NCI-H2171 treated with DMSO at 0.1 percent for 48 hours (cell line): ENCODE measurements at regions not wholly inside any gene's neighbourhood (a gene's known extent, or its start where the extent isn't known, plus 50 kb on each side); places are given as distances from the start of the nearest gene placed in this dataset.

Experiments
- DNase-seq: peaks from one replicate; lab custom pipeline; 2025; lab: John Stamatoyannopoulos, UW

DNA sequence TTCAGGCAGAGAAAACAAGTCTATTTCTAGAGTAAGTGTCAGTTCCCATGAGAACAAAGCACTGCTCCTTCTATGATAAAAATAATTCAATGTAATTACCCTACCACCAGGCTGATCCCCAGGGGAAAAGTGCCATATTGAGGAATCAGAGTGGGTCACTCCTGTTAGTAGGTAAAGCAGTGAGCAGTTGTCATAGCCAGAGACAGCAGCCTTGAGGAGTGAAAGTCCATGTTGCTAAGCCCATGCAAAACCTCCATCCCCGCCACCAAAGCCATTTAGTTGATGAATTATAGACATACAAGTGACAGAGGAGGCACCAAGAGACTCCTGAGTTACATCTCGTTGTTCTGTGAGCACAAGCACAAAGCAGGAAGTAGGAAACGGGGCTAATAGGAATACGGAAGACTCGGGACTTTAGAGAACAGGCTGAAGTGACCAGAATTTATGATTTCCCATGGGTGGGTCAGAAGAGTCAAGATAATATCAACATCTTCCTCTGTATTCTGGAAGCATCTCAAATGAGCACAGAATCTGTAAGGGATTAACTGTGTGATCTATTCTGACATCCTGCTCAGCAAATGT is 197.9 kb downstream of the MAFB start:
- DNase-seq = no peak

DNA sequence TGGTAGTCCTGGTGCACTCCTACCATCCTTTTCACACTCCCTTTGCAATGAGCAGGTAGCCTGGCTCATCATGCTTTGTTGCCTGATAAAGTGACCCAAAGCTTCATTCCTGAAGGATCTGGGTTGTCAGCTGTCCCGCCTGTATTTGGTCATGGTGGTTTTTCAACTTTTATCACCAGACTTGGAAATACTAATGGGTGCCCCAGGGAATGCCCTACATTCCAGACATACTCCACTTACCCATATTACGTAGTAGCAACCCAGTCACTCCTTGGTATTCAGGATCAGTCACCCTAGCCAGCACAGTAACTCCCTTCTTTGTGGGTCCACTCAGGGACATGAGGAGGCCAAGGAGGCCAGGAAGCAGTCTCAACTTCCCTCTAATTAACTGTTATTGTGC is 199.2 kb downstream of the MAFB start:
- DNase-seq = no peak

GRCh38 chr20:40488401-40488800 is 200.6 kb downstream of the MAFB start:
- no peak for DNase-seq

DNA sequence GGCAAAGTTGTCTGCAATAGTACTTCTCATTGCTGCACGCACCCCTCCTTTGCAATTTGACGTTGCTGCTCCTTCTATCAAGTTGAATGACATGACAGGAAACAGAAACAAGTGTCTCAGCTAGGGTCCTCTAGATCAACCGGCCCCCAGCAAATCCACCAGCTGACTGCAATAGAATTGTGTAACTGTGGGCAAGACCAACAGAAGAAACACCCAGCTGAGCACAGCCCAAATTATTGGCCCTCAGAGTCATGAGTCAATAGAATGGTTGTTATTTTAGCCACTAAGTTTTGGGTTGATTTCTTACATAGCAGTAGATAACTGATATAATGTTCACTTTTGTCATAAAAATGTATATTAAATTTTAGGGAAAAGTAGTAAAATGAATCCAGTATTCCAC is 202.7 kb downstream of the MAFB start:
- no peak for DNase-seq

- DNase-seq = no peak
Measured at GRCh38 chr20:40481743-40482458, 207.1 kb downstream of the MAFB start.

DNA sequence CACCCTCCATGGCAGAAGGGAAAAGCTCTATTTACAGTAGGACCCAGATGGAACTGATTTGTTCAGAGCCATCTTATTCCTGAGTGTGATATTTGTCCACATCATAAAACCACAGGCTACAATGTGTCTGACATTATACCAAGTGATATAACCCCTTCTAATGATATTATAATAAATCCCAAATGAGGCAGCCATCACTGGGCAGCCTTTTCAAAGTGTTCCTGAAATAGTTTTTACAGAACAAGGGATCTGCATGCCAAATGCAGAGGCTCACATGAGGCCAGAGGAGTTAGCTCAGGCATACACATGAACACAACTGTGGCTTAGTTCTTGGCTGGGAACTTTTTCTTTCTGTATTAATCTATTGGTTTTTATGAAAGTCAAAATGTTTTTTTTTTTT is 207.7 kb downstream of the MAFB start:
- no peak for DNase-seq

DNA sequence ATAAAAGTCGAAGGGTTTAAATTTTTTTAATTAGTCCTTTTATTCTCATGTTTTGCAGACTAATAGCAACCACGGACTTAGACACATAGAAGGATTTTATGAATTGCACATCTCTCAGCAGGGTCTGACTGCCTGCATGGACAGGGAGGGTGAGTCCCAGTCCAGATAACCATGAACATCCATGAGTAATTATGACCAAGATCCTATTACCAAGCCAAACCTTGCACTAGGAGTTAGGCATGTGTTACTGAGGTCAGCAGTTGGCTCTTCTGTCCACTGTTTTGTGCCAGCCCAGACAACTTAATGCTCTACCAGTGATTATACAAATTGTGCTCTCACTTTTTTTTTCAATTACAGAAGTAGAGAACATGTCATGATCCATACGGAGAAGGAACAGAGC is 211.2 kb downstream of the MAFB start:
- DNase-seq = no peak

DNA sequence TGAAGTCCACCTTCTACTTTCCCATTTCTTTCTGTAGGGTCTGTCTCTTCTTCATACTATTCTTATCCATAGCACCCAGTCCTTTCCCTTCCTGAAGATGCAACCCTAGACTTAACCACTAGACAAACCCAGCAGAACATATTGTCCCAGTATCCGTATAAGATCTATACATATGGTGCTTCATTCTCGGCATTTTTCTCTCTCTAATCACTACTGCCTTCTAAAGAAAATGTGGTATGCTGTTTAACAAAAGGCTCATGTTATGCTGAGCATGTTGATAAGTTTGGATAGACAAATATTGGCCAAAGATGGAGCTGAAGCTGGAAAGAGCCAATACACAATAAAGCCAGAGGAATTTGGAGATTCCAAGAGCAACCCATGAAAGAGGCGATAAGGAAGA is 212.6 kb downstream of the MAFB start:
- DNase-seq = no peak

GRCh38 chr20:40472905-40473304 is 216.1 kb downstream of the MAFB start:
- DNase-seq = no peak

DNA sequence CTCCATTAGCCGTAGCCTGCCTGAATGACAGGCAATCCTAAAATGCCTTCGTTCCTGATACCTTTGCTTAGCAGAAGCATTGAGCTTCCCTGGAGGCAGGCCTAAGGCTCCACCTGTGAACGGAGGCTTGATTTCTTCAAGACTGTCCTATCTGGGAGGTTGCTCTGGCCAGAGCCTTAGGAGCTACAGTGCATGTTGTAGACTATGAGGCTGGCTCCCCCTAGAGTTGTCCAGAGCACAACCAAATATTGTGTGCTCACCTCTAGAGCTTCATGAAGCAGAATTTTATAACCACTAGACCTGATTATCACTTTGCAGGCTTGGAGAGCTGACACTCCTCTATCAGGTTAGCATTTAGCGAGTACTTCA is 217.8 kb downstream of the MAFB start:
- DNase-seq = no peak

DNA sequence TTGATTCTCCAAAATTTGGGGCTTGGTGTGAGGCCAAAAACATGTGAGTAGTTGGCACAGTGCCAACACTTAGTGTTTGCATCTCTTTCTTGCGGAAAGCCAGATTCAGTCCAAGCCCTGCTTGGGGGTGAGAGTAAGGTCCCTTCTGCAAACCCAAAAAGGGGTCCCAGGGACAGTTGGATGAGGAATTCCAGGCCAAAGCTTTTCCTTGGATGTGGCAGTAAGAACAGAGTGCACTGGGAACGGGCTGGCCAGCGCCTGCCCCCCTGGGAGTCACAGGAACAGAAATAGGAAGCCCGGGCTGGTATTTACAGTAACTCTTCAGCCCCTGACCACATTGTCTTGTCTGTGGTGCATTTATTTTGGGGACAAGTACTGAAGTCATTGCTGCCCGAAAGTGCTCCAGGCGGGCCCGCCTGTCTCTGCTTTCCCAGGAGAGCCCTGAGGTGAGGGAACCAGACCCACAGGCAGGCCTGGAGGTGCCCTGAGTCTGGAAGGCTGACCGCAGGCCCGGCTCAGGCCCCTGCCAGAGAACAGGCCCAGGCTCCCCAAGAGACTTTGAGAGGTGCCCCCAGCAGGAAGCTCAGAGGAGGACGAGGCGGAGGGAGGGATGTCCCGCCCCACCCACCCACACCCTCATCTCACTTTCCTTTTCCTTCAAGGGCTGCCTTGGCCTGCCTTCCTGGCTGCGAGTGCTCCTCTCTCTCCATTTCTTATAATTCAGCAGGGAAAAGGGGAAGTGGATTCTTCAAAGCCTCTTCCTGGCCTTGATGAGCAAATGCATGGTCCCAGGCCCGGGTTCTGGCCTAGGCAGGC is 218.4 kb downstream of the MAFB start:
- no peak for DNase-seq

GRCh38 chr20:40468759-40469158 is 220.3 kb downstream of the MAFB start:
- DNase-seq = no peak

DNA sequence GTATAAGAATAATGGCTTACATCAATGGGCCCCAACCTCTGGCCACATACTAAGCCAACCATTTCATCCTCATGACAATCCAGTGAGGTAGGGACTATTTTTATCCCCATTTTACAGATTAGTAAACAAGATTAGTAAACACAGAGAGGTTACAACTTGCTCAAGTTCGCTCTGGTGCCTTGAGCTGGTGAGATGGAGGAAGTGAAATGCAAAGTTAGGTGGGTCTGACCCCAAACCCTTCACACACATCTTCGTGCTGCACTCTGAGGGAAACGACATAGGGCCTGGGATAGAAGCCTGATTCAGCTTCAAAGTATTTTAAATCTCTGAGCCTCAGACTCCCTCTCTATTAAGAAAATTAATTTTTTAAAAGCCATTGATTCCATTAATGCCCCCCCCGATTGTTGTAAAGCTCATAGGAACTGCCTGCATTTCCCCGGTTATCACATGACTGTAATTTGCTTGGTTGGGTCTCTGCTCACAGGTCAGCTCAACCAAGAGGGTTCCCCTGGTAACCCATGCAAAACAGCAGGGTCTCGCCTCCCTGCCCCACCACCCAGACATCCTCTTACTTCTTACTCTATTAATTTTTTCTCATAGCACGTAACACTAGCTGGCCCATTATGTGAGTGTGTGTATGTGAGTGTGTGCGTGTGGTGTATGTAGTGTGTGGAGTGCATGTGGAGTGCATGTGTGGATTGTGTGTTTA is 221.2 kb downstream of the MAFB start:
- DNase-seq = no peak

DNA sequence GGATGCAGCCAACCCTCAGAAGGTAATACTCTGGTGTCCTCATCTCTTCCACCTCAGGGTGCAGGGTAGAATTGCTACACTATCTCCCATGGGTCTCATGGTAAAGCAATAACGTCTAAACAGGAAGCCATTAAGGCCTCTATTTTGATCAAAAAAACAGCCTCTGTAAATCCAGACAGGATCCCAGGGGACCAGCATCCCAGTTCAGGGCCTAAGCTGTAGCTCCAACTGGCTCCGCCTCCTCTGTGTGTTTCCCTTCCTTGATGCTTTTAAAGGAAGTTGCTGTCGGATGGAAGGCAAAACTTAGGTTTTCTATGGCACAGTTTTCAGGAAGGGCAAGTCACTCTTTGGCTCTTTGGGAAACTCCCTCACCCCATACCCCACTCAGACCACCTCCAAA is 222.0 kb downstream of the MAFB start:
- DNase-seq = no peak

DNA sequence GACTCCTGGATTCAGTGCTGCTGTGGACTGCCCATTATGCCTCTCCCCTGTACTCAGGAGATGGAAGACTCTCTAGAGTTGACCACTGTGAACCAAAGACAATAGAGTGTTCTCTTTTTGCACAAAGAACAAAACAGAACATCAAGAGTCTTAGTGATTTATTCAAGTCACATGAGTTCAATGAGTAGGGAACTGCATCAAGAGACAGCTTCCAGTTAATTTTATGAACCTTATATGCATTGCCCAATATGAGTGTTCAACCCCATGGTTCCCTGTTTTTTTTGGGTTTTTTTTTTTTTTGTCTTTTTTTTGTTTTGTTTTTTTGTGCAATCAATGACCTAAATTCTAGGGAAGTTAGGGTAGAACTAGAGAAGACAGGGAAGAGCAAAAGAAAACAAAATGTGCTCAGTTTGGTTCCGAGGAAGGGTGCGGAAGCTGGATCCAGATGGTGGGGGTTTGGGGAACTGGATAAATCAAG is 224.3 kb downstream of the MAFB start:
- DNase-seq = no peak

DNA sequence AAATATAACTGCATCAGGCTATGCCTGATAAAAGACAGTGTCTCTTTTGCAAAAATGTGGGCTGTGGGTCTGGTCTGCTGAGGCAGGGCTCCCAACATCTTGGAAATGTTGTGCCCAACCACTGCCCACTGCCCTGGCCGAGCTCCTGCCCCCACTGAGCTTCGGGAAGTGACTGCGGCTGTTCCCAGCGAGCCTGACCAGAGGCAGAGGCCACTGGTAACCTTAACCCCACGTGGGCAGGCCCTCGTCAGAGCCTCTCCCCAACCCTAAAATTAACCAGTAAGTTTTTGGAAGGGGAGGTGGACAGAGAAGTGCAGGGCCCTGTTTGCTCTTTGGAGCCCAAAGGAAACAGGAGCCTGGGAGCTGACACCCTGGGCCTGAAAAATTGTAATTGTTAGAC is 225.9 kb downstream of the MAFB start:
- no peak for DNase-seq

DNA sequence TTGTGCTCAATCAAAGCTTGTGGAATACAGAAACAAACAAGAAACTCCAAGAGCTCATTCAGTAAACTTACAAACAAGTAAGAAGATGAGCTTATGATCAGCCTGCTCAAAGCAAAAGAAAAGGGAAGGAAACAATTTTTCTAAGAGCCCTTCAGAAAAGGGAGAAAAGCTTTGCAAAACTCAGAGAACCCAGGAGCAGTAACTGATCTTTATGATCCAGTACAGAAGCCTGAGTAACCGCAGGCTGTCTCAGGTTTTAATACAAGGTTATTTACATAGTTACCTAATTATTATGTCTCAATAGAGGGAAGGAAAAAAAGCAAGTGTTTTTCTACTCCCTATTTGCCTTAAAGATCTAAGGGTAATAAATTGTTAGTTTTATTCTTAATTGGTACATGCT is 226.5 kb downstream of the MAFB start:
- no peak for DNase-seq

DNA sequence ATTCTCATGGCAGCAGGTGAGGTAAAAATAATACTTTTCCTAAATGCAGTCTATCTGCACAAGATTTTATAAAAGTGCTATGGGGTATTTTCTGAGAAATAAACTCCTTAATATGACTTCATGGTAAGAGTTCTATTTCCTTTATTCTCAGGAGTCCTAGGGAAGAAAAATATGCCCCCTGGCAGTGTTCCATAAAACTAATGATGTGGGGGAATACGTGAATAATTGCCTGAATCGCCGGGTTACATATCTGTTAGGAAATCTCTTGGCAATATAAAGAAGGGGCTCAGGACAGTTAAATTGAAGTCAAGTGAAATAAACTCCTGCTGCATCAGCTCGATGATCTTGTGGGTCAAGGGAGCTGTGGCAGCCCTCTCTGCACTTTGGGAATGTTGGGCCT is 229.7 kb downstream of the MAFB start:
- DNase-seq = no peak

GRCh38 chr20:40457404-40457803 is 231.6 kb downstream of the MAFB start:
- no peak for DNase-seq

DNA sequence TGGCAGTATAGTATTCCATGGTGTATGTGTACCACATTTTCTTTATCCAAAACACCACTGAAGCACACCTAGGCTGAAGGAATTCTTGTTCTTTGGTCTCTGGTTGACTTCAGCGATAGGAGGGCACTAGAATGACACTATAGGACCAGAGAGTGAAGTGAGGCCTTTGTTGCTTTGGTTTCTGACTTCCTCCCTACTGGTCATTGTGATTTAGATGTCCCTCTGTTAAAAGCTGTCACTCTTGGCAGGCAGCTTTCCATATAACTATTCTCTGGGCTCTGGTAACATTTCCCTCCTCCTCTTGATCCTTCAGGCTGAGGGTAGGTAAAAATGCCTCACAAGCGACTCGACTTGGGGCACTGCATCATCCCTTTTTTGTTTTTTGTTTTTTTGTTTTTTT is 236.3 kb downstream of the MAFB start:
- DNase-seq = no peak

DNA sequence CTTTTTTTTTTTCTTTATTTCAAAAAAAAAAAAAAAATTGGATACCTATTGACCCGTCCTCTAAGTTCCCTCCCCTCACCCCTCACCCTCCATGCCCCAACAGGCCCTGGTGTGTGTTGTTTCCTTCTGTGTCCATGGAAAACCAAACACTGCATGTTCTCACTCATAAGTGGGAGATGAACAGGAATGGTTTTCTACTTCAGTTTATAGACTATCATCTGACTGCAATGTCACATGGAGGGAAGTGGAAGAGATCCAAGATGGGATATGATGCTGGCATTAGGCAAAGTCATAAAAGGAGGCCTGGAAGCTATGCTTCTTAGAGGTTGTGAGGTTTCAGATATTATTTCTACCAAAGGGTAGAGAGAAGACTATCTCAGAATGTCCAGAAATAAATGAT is 237.5 kb downstream of the MAFB start:
- no peak for DNase-seq

DNA sequence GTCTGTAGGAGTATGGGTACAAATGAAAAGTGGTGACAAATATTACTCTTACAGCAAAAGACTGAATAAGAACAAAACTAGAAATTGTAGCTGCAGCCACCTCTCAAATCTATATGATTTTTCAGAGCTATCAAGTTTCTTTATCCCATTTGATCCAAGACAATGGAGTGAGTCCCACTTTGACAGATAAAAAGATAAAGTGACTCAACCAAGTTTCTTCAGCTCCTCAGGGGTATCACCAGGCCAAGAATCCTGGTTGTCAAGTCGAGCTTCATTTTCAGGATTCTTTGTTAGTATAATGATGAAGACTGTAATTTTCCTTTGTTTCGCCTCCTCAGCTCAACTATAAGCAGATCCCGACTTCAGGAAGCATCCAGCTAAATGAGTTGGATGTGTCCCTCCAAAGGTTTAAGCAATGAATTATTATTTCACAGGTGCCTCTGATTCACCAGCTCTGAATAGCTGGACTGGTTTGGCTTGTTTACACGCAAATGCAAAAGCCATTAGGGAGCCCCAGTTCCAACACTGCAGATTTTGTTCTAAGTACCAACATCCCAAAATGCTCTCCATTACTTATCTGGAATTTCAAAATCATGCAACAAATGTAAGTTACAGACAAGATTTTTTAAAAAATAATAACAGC is 238.9 kb downstream of the MAFB start:
- DNase-seq = no peak
